HCT116 (cell line): ENCODE measurements at regions not wholly inside any gene's neighbourhood (a gene's known extent, or its start where the extent isn't known, plus 50 kb on each side); places are given as distances from the start of the nearest gene placed in this dataset.

Experiments
- ATAC-seq: fragments of 200-7000 bp; cut with Tn5 transposase; 2 replicates; pipeline ENCODE4 v1.9.1; 2020; ENCODE audit warnings: mild to moderate bottlenecking, moderate library complexity
- BruUV-seq: library from RNA; stranded (reverse); fragments of 400-500 nt; replicated peaks from 2 replicates; lab custom pipeline; 2021; lab: Mats Ljungman, UMichigan
- CTCF ChIA-PET: fragments of 300-600 bp; sonication (Branson Sonifier 250); formaldehyde crosslinking; loops from one replicate; lab custom pipeline; 2021; ENCODE audit warnings: antibody characterized with exemption; lab: Charles Lee
- POLR2A ChIA-PET: fragments of 300-600, 350-600 bp; sonication (Branson Sonifier 250); formaldehyde crosslinking; loops from one replicate; lab custom pipeline; 2021; ENCODE audit warnings: antibody characterized with exemption; lab: Charles Lee
- RAD21 ChIA-PET, 2 experiments: fragments of 300-600 bp; sonication (Branson Sonifier 250); formaldehyde crosslinking; loops; one replicate each; lab custom pipeline; 2023; ENCODE audit warnings: low total read pairs in 2 of 2; ENCODE audit not compliant: uncharacterized antibody in 2 of 2, unreplicated experiment in 2 of 2, low non-redundant PET in 1 of 2; lab: Charles Lee
- DNase-seq: peaks from one replicate; pipeline ENCODE4 v3.0.0-alpha.2; 2010; ENCODE audit warnings: low read depth, low spot score
- H2AFZ ChIP-seq: fragments of 200-600 bp; shearing (Covaris generic), sonication (generic); 2 replicates; pipeline ENCODE4 v1.6.1; 2017; ENCODE audit warnings: low read depth, mixed run types, mixed read lengths, antibody characterized with exemption, low read length; ENCODE audit not compliant: poor library complexity, severe bottlenecking
- H3K27ac ChIP-seq: 2 replicates; pipeline ENCODE4 v1.5.1; 2012; ENCODE audit warnings: low read depth, low read length
- H3K27me3 ChIP-seq: fragments of 200-600 bp; sonication (generic); 2 replicates; pipeline ENCODE4 v1.6.1; 2016; ENCODE audit warnings: mixed run types, low read length, mixed read lengths; ENCODE audit not compliant: insufficient read depth
- H3K36me3 ChIP-seq, 2 experiments: fragments of 200-500 bp in 1 of 2; fragments of 200-600 bp in 1 of 2; sonication (Bioruptor generic) in 1 of 2; sonication (generic) in 1 of 2; 2 replicates each; pipeline versions ENCODE4 v1.5.1 to v1.6.1; 2014 to 2016; ENCODE audit warnings: low read length in 2 of 2, inconsistent platforms in 1 of 2, mixed read lengths in 1 of 2, mixed run types in 1 of 2; ENCODE audit not compliant: insufficient read depth in 2 of 2, control insufficient read depth in 1 of 2
- H3K4me1 ChIP-seq, 2 experiments: fragments of 200-600 bp in 1 of 2; sonication (generic) in 1 of 2; 2 replicates each; pipeline versions ENCODE4 v1.5.1 to v1.6.1; 2012 to 2017; ENCODE audit warnings: low read length in 2 of 2, inconsistent platforms in 1 of 2, mild to moderate bottlenecking in 1 of 2, mixed read lengths in 1 of 2, mixed run types in 1 of 2, moderate library complexity in 1 of 2; ENCODE audit not compliant: insufficient read depth in 2 of 2, control insufficient read depth in 1 of 2
- H3K4me2 ChIP-seq: fragments of 200-600 bp; sonication (generic); 2 replicates; pipeline ENCODE4 v1.6.1; 2017; ENCODE audit warnings: mixed run types, low read length, mixed read lengths
- H3K4me3 ChIP-seq, 2 experiments: fragments of 200-600 bp in 1 of 2; sonication (generic) in 1 of 2; replicated peaks in 1 of 2; 2 replicates each; pipeline ENCODE4 v1.5.1; 2011 to 2016; ENCODE audit warnings: low read length in 2 of 2, control low read depth in 1 of 2, low read depth in 1 of 2, mild to moderate bottlenecking in 1 of 2, mixed read lengths in 1 of 2, mixed run types in 1 of 2
- H3K79me2 ChIP-seq: fragments of 200-600 bp; sonication (generic); 2 replicates; pipeline ENCODE4 v1.6.1; 2017; ENCODE audit warnings: mild to moderate bottlenecking, mixed run types, low read length, moderate library complexity, mixed read lengths; ENCODE audit not compliant: insufficient read depth
- H3K9ac ChIP-seq: fragments of 200-600 bp; sonication (generic); 2 replicates; pipeline ENCODE4 v1.6.1; 2016; ENCODE audit warnings: low read length, mixed read lengths
- H3K9me2 ChIP-seq: fragments of 200-600 bp; sonication (generic), shearing (Covaris generic); 2 replicates; pipeline ENCODE4 v1.6.1; 2017; ENCODE audit warnings: mixed run types, mild to moderate bottlenecking, moderate library complexity; ENCODE audit not compliant: insufficient read depth
- H3K9me3 ChIP-seq, 2 experiments: fragments of 200-500 bp in 1 of 2; fragments of 200-600 bp in 1 of 2; sonication (Bioruptor generic) in 1 of 2; sonication (generic) in 1 of 2; 2 replicates each; pipeline ENCODE4 v1.6.1; 2014 to 2017; ENCODE audit warnings: low read length in 2 of 2, mixed read lengths in 2 of 2, inconsistent platforms in 1 of 2, low read depth in 1 of 2, mild to moderate bottlenecking in 1 of 2, mixed run types in 1 of 2, moderate library complexity in 1 of 2; ENCODE audit not compliant: control insufficient read depth in 1 of 2, insufficient read depth in 1 of 2
- H4K20me1 ChIP-seq: fragments of 200-600 bp; sonication (generic), shearing (Covaris generic); 2 replicates; pipeline ENCODE4 v1.6.1; 2017; ENCODE audit warnings: mixed run types, mild to moderate bottlenecking, moderate library complexity; ENCODE audit not compliant: insufficient read depth
- CEBPB ChIP-seq: IDR thresholded peaks from 2 replicates; pipeline ENCODE4 v1.6.1; 2012; ENCODE audit warnings: low read depth
- EGR1 ChIP-seq: IDR thresholded peaks from 2 replicates; pipeline ENCODE4 v1.6.1; 2012; ENCODE audit warnings: low read depth
- ELF1 ChIP-seq: IDR thresholded peaks from 2 replicates; pipeline ENCODE4 v1.6.1; 2012; ENCODE audit warnings: low read depth, borderline replicate concordance
- EZH2 ChIP-seq: fragments of 200-600 bp; sonication (generic); IDR thresholded peaks from 2 replicates; pipeline ENCODE4 v1.6.1; 2017; ENCODE audit warnings: antibody characterized with exemption, mixed run types
- EZH2phosphoT487 ChIP-seq: fragments of 200-600 bp; IDR thresholded peaks from 2 replicates; pipeline ENCODE4 v1.6.1; 2018; ENCODE audit warnings: antibody characterized with exemption, borderline replicate concordance
- FOSL1 ChIP-seq: IDR thresholded peaks from 2 replicates; pipeline ENCODE4 v1.6.1; 2012; ENCODE audit warnings: low read depth
- MAX ChIP-seq: IDR thresholded peaks from 2 replicates; pipeline ENCODE4 v1.6.1; 2012
- POLR2A ChIP-seq: IDR thresholded peaks from 2 replicates; pipeline ENCODE4 v1.7.0; 2011; ENCODE audit warnings: borderline replicate concordance; ENCODE audit not compliant: insufficient read depth, insufficient read length; ENCODE audit errors: extremely low read depth
- RAD21 ChIP-seq: IDR thresholded peaks from 2 replicates; pipeline ENCODE4 v1.6.1; 2012; ENCODE audit warnings: low read depth, mild to moderate bottlenecking
- SIN3A ChIP-seq: IDR thresholded peaks from 2 replicates; pipeline ENCODE4 v1.6.1; 2012; ENCODE audit warnings: low read depth
- SRF ChIP-seq: IDR thresholded peaks from 2 replicates; pipeline ENCODE4 v1.6.1; 2012; ENCODE audit warnings: low read depth
- TCF7L2 ChIP-seq: IDR thresholded peaks from 2 replicates; pipeline ENCODE4 v1.7.0; 2011; ENCODE audit warnings: borderline replicate concordance, inconsistent platforms; ENCODE audit not compliant: insufficient read depth, insufficient read length; ENCODE audit errors: extremely low read depth
- YY1 ChIP-seq: IDR thresholded peaks from 2 replicates; pipeline ENCODE4 v1.6.1; 2011; ENCODE audit warnings: low read length, low read depth, moderate library complexity, mild to moderate bottlenecking; ENCODE audit not compliant: insufficient replicate concordance; ENCODE audit errors: extremely low read depth
- ZBTB33 ChIP-seq: IDR thresholded peaks from 2 replicates; pipeline ENCODE4 v1.6.1; 2011; ENCODE audit warnings: mild to moderate bottlenecking, low read length, moderate library complexity; ENCODE audit not compliant: insufficient replicate concordance; ENCODE audit errors: extremely low read depth
- ZNF274 ChIP-seq: fragments of 200-500 bp; sonication (Bioruptor generic); IDR thresholded peaks from 2 replicates; pipeline ENCODE4 v1.6.1; 2014; ENCODE audit warnings: mild to moderate bottlenecking, low read depth, low read length, inconsistent platforms
- intact Hi-C: fragments of 100-400 bp; cut with micrococcal nuclease; formaldehyde crosslinking; loops from 2 replicates; pipeline ENCODE4 v1.10.0; 2022

GRCh38 chr13:75021151-75021550, 460.8 kb downstream of the TBC1D4 start:
- intact Hi-C loops: no loop called here
- TF ChIP-seq SIN3A: no peak
- TF ChIP-seq ELF1: no peak
- TF ChIP-seq EGR1: no peak
- no peak for TF ChIP-seq TCF7L2
- no peak for TF ChIP-seq POLR2A
- TF ChIP-seq ZBTB33: no peak
- TF ChIP-seq RAD21: no peak
- no peak for TF ChIP-seq SRF
- TF ChIP-seq YY1: no peak
- TF ChIP-seq FOSL1: no peak
- TF ChIP-seq EZH2: no peak
- no peak for TF ChIP-seq MAX
- TF ChIP-seq EZH2phosphoT487: no peak
- no peak for TF ChIP-seq ZNF274
- TF ChIP-seq CEBPB: no peak
- ATAC-seq (no peak), DNase-seq (no peak)
- Histone ChIP-seq H3K9me3 (no peaks in the 10 kb centered on the region), H3K4me2 (no peak overlapping the region), H3K27me3 (no peaks in the 10 kb centered on the region), H3K27ac (no peak overlapping the region), H2AFZ (no peak overlapping the region), H3K9ac (no peak overlapping the region), H4K20me1 (no peaks in the 10 kb centered on the region), H3K4me3 (no peak overlapping the region), H3K9me2 (no peaks in the 10 kb centered on the region), H3K4me1 (no peaks in the 10 kb centered on the region), H3K36me3 (no peaks in the 10 kb centered on the region), H3K79me2 (no peaks in the 10 kb centered on the region)
- no TSS peak for BruUV-seq
- ChIA-PET CTCF (no interaction called here), POLR2A (no interaction called here), RAD21 (no interaction called here)
